ENCODE measurements at regions not wholly inside any gene's neighbourhood (a gene's known extent, or its start where the extent isn't known, plus 50 kb on each side); places are given as distances from the start of the nearest gene placed in this dataset.

- no peak for DNase-seq
Measured at GRCh38 chr20:58162986-58163385, 65.5 kb downstream of the ANKRD60 start.

- no peak for DNase-seq
Measured at GRCh38 chr20:58161192-58161591, 67.3 kb downstream of the ANKRD60 start.

DNA sequence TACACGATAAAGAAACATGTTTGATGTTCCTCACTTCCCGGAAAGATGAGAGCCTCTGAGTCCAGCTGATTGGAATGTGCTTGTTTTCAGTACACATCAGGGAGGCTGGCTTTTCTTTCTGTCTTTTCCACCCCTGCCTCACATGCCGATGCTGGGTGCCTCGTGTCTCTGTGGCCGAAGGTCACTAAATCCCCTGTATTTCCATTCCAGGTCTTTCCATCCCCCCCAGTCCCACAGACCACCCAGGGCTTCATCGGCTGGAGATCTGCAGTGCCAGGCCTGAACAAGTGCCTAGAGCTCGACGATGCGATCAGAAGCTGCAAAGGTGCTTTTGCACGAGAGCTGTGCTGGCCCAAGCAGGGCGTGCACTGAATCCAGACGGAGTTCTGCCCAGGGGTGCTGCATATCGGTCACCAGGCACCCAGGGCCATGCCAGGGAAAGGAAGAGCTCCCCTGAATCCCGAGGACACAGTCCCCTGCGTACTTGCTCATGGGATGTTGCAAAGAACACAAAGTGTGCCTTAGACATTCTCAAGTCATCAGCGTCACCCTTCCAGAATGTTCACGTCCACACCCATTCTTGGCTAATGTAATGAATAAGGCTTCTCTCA lies 67.9 kb downstream of the ANKRD60 start:
- no peak for DNase-seq

- DNase-seq, result no peak
Measured at GRCh38 chr20:58155148-58155925, 73.1 kb downstream of the ANKRD60 start.

GRCh38 chr20:58154113-58154512 lies 74.3 kb downstream of the ANKRD60 start:
- no peak for DNase-seq

DNA sequence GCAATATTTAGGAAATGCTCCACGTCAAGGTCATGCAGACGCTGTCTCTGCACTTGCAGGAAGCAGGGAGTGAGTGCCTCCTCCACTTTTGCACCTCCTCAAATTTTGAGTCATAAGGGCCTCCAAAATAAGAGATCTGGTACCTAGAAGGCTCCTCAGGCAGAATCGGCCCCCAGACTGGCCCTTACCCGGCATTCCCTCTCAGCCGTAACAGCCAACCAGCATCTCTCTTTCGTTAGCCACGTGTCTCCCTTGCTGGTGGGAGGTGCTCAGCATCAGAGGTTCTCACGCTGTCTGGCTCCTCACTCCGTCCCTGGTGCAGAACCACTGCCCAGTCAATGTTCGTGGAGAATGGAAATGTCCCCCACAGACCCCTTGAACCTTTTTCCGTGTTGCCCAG lies 75.3 kb downstream of the ANKRD60 start:
- DNase-seq, result no peak

DNA sequence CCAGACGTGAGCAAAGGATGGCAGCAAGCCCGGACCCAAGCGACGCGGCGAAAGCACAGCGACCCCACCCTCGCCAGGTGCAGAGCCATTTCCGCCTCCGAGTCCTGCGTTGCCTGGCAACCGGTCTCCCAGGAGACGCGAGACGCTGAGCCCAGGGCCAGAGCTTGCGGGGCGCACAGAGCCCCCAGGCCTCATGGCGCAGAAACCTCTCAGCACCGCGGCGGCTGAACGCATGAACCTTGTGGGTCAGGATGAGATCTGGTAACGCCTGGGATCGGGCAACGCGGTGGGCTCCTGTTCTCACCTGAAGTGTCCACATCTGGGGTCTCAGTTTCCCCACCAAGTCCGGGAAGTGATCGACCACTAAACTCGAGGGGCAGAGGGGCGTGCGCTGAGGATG lies 77.7 kb downstream of the ANKRD60 start:
- DNase-seq, result no peak

GRCh38 chr20:58149437-58150091 lies 78.9 kb downstream of the ANKRD60 start:
- no peak for DNase-seq

GRCh38 chr20:58148891-58149290 lies 79.6 kb downstream of the ANKRD60 start:
- DNase-seq, result peak; percentile 61

GRCh38 chr20:58147628-58148370 lies 80.7 kb downstream of the ANKRD60 start:
- DNase-seq, result no peak

DNA sequence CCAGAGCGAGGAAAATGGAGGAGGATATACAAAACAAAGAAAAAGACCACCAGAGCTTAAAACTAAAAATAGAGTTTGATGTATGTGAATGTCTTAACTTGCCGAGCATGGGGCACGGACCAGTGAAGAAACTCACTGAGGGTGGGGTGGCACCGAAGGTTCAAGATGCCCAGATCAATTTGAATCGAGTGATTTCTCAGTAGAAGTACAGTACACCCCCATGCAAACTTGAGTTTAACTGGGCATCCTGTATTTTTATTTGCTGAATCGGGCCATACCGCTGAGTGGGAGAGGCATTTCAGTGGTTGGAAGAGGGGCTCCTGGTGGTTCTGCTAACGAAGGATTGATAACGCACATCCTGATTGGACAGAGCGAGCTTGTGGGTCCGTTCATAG lies 81.7 kb downstream of the ANKRD60 start:
- DNase-seq, result no peak

DNA sequence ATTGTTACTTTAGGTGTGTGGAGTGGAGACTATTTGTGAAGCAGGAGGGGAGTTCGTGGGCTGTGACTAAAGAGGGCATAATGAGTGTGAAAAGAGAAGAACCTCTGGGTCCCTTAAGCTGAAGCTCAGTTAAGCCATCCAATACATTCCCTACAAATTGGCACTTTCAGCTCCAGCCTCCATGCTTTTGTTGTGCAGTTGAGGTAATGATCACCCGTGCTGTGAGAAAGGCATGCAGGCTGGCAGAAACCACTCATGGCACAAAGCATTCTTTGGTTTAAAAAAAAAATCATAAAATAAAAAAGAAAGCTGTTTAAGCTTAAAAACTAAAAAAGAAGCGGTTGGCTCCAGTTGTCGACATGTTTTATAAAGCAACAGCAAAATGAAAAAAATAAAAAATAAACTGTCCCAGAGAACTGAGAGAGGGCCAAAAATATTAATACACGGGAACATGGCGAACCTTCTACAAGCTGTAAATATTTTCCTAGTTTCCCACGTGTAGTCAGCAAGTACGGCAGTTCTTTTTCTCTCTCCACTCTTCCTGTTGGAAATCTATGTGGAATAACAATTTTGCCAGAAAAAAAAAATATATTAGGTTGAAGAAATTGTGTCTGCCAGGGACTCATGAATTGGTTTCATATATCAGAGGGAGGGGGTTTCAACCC lies 82.2 kb downstream of the ANKRD60 start:
- DNase-seq, result no peak

- DNase-seq, result no peak
Measured at GRCh38 chr20:58145506-58146080, 82.9 kb downstream of the ANKRD60 start.

DNA sequence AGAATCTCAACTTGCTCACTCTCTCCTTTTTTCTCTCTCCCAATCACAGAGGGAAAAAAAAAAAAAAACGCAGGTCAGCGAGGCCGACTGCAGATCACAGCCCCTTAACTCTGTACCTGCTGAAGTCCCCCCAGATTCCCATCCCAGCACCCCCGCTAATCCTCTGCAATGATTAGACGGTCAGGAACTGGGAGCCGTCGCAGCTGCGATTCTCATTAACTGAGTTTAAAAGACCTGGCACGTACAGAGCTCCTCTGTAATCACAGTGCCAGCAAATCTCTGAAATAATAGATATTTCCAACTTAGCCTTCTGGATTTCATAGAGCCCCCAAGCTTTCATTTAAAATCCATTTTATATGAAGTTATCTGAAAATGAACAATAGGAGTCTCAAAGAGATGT lies 84.4 kb downstream of the ANKRD60 start:
- no peak for DNase-seq

- no peak for DNase-seq
Measured at GRCh38 chr20:58143531-58143930, 84.9 kb downstream of the ANKRD60 start.

- no peak for DNase-seq
Measured at GRCh38 chr20:58142843-58143185, 85.6 kb downstream of the ANKRD60 start.

DNA sequence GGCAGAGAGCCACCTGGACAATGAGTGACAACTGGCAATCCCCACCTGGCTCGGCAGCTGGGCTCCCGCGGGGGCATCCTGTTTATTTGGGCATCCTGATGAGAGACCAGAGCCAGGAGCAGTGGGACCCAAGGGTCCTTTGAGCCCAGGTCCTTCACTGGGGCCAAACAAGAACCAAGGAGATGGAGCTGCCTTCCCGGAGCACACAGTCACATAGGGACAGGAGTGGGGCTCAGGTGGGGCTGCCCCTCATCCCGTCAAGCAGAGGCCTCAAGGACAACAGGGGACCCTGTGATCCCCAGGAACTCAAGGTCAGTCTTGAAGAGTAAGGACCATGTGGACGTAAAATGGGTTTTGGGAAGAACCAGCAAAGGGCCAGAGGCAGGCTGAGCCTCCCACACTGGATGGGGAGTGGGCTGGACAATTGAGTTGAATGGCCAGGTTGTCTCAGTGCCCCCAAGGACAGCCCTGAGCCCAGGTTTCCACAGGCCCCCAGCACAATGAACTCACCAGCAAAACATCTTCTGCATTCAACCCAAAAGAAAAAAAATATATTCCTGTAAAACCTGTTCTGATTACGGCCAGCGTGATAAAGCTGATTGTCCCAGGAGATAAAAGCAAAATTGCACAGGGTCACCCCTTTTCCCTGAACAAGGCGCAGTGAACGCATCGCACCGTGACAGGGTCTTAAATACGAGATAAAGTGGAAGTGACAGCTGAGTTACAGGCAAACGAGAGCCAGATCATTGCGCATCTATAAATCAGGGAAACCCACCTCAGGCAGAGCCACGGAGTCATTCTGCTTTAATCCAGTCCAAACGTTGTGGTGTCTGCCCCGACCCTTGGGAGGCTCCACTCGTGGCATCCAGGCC lies 86.2 kb downstream of the ANKRD60 start:
- DNase-seq, result no peak

DNA sequence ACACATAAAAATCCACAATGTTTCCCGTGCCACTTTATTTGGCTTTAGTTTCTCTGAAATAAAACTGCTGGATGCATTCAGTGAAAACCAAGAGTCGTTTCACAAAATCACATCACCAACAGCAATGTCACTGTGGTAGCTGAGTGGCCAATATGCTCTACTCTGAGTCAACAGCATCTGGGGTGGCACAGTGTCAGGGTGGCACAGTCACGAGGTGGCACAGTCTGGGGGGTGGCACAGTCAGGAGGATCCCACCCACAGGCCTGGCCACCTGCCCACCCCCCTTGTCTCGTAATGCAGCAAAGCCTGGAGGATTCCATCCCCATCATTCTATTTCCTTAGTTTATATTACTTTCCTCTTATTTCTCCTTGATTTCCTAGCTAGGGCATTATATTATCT lies 87.0 kb downstream of the ANKRD60 start:
- no peak for DNase-seq

DNA sequence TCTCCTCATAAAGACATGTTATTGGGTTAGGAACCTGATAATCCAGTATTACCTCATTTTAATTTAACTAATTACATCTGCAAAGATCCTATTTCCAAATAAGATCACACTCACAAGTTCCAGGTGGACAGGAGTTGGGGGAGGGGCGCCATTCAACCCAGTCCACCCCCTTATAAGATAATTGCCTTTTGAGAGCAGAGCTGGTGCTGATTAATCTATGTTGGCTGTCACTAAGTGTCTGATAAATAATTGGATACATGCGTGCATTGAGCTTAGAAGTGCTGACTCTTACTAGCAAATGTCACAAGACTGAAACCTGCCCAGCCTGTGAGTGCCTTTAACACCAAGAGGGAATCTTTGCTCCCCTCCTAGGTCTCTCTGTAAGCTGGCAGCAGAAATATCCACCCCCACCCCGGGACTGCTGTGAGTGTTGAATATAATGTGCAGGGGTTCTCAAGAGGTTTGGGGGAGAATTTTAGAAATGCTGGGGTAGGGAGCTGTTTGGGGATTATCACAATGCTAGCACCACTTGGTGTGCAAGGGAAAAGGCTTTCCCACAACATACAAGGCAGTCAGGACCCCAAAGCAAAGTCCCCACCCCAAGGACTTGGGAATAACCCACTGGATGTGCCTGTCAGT lies 87.5 kb downstream of the ANKRD60 start:
- no peak for DNase-seq

- DNase-seq, result no peak
Measured at GRCh38 chr20:58139849-58140786, 88.3 kb downstream of the ANKRD60 start.
